H1 (cell line): ENCODE measurements at regions not wholly inside any gene's neighbourhood (a gene's known extent, or its start where the extent isn't known, plus 50 kb on each side); places are given as distances from the start of the nearest gene placed in this dataset.

Experiments used
- ASH2L ChIP-seq: fragments of 200-600, 300-600 bp; sonication (generic); IDR thresholded peaks from one replicate; pipeline ENCODE4 v1.7.1; 2017; ENCODE audit warnings: low read length
- BACH1 ChIP-seq: IDR thresholded peaks from 2 replicates; pipeline ENCODE4 v1.6.1; 2012; ENCODE audit warnings: low read length, improper control_type of control experiment

GRCh38 chr2:114044985-114045384, 155.1 kb downstream of the ACTR3 start (continued):
- no peak for TF ChIP-seq ASH2L
- TF ChIP-seq BACH1 = no peak
